HG02970 (cell line): ENCODE measurements at regions not wholly inside any gene's neighbourhood (a gene's known extent, or its start where the extent isn't known, plus 50 kb on each side); places are given as distances from the start of the nearest gene placed in this dataset.
A peak's percentile ranks its signal among the peaks of the same experiment; 100 is the strongest.
"Not testable (repeated sequence)": the region's sequence is repeated elsewhere in the genome, so short reads cannot be mapped to it uniquely, and the experiment has no call there.

ENCODE experiments used
- ATAC-seq: cut with Tn5 transposase; IDR thresholded peaks from one replicate; pipeline ENCODE4 v1.9.1; 2021; ENCODE audit warnings: mild to moderate bottlenecking, moderate library complexity, moderate number of reproducible peaks; ENCODE audit not compliant: unreplicated experiment, low FRiP score

DNA sequence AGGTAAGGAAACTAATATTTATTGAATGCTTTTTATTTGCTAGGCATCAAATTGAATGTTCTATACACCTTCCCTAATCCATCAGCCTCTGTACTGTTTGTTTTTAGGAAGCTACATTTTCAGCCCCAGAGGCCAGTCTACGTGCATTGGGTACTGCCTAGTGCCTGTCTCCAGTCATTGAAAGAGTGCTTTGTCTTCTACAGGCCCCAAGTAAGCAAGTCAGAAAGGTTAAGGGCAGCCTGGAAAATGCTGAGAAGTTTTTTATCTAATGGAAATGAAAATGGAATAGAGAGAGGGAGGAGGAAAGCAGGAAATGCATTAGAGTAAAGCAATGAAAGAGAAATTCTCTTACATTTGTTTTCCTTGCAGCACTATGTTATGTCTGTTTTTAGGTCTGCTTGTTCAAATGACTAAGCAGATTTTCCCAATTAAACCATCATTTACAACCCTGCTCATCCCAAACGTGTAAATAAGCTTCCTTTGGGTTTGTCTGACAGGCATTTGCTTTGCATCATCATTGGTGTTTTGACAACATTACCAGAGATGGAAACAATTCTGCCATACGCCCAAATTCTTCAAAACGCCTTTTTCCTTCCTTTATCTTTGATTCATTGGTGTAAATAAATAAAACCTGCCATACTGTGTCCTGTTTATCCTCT, 116.0 kb upstream of the GOT2 start:
- no peak for ATAC-seq

GRCh38 chr16:58848662-58849002, 114.5 kb upstream of the GOT2 start:
- no peak for ATAC-seq

DNA sequence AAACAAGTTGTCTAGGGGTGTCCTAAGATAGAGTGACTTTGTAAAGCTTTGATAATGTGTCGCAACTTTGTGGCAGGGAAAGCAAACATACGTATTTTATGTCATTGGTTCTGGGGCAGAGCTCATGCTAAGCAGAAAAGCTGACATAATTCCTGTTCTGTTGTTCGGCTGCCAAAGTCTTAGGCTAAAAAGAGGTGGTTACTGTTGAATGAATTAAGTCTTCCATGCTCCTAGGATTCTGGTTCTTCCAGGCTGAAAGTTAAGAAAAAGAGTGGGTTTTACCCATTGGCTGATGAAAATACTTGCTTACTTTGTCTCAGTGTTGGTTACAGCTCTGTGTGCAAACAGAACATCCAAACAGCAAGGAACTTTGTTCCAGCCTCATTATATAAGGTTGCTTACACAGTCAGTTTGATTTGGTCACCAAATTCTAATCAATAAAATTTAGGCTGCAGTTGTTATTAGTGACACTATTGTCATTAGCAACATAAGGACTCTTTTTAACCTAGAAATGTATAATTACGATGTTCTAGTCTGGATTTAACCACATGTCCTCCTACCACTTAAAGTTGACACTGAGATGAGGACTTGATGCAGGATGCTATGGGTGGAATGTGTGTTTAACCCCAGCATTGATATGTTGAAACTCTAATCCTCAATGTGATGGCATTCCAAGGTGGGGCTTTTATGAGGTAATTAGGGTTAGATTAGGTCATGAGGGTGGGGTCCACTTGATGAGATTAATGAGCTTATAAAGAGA, 114.0 kb upstream of the GOT2 start:
- ATAC-seq: no peak

DNA sequence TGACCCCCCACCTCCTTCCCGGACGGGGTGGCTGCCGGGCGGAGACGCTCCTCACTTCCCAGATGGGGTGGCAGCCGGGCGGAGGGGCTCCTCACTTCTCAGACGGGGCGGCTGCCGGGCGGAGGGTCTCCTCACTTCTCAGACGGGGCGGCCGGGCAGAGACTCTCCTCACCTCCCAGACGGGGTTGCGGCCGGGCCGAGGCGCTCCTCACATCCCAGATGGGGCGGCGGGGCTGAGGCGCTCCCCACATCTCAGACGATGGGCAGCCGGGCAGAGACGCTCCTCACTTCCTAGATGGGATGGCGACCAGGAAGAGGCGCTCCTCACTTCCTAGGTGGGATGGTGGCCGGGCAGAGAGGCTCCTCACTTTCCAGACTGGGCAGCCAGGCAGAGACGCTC, 112.1 kb upstream of the GOT2 start:
- ATAC-seq: not testable (repeated sequence)

DNA sequence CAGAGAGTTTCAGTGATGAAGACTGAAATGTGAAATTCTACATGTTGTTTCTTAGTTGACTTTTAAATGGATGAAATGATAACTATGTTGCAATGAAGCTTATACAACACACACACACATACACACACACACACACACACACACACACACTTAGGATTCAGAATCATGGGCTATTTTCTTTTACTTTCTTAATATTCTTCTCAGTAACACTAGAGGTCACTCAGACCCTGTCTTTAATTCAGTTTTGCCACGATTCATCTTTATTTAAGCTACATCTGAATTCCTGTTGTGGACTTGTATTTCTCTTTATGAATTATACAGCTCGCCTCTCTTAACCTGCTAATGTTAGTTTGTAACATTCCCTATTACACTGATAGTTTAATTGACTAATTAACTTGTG, 109.6 kb upstream of the GOT2 start:
- ATAC-seq: no peak

DNA sequence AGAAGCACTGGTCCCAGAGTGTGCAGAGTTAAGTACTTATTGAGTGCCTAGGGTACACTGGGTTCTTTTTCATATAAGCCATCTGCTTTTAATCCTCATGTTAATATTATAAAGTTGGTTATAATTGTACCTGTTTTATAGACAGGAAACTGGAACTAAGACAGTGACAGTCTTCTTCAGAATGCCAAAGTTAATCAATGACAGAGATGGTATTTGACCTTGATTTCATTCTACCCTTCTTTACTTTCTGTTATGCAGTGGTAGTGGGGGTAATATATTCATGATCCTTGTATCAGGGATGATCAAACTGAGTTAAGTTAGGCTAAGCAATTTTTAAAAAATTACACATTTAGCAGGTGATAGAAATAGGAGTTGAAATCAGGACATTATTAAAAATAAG, 108.6 kb upstream of the GOT2 start:
- ATAC-seq: no peak

GRCh38 chr16:58842156-58842555, 108.0 kb upstream of the GOT2 start:
- ATAC-seq: no peak

- no peak for ATAC-seq
Observed at GRCh38 chr16:58837950-58838349, 103.8 kb upstream of the GOT2 start.

DNA sequence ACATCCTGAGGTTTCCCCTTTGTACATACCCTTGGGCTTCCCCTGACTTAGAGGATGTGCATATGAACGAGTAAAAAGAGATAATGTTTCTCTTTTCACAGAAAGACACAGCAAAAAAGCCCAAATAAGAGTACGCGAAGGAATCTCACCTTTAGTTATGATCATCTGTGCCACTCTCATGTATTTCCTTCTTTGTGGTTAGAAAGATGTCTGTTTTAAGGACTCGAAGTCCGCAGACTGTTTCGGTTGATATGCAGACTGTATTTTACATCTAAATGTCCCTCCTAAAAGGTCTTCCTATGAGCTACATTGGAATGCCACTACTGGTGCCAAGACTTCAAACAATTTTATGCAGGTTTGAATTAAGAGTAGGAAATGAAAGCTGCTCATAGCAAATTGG, 102.3 kb upstream of the GOT2 start:
- no peak for ATAC-seq

DNA sequence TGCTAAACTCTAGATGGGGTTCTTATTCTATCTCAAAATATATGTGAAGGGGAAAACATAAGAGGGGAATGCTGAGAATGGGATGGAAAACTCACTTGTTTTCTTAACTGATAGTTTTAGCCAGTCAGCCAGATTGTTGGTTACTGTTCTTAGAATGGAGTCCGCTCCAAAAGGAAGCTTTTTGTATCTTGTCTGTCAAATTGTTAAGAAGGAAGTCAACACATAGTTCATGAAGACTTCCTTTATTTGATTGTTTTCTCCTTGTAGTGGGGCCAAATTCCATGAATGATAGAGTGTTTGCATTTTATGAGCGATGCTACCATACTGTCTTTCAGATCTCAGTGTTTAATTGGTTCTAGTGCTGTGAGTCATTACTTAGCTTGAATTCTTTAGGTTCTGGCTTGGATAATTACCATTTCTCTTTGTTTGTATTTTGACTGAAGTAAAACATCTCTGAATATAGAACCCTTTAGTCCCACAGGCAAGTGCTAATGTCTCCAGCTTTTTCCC, 98.3 kb upstream of the GOT2 start:
- no peak for ATAC-seq

DNA sequence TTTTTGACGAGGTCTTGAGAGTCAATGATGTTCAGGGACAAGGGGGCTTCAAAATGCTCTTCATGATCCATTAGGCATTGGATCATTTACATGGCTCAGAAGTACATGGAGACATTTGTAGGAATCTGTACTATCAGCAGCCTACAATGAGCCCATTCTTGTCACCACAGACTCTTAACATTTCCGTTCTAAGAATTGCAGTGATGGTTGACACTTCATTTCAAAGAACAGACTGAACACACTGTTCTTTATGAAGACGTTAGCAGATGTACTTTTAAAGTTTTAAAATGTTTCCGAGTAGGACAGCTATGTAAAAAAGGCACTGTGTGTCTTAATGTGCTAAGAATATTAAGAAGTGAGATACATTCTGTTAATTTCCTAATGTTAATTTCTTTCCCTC, 97.3 kb upstream of the GOT2 start:
- ATAC-seq: no peak

DNA sequence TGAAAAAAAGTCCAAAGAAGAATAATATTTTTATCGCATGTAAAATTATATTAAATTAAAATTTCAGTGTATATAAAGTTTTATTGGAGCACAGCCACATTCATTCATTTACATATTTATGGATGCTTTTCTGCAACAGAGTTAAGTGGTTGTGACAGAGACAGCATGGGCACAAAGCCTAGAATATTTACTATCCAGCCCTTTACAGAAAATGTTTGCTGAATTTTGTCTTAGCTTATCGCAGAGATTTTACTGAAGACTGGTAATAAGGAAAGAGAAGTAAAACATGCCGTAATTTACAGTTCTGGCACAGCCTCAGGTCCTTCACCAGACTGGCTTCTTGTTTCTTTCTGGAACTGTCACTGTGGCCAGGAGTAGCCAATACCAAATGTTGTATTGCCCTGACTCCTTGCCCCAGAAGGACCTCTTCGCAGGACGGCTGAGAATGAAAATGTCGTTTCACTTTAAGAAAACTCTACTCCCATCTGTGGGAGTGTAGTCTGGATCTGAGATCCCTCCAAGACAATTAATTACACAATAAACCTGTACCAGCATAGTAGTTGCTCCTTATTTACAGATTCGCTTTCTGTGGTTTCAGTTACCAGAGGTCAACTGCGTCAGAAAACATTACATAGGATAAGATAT, 94.9 kb upstream of the GOT2 start:
- no peak for ATAC-seq

- ATAC-seq: no peak
Observed at GRCh38 chr16:58824201-58824600, 90.1 kb upstream of the GOT2 start.

GRCh38 chr16:58821886-58822285, 87.8 kb upstream of the GOT2 start:
- no peak for ATAC-seq

DNA sequence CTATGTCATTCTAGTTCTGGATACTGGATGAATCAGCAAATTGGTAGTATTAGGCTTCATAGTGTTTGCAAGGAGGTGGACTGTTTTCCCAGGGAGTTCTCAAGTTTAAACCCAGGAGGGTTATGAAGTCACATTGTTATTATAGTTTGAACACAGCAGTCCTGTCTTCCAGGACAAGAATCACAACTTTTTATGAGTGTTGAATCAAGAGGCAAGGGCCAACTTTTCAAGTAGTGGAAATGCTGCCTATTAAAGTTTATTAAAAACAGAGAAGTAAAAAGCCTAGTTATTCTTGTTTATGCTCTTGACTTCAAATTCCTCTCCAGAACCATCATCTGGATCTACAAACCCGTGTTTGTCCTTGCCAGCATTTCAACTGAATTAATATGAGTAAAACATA, 86.3 kb upstream of the GOT2 start:
- ATAC-seq: no peak

- ATAC-seq: no peak
Observed at GRCh38 chr16:58815181-58815888, 81.2 kb upstream of the GOT2 start.

GRCh38 chr16:58814348-58814801, 80.3 kb upstream of the GOT2 start:
- peak; percentile 50 for ATAC-seq

DNA sequence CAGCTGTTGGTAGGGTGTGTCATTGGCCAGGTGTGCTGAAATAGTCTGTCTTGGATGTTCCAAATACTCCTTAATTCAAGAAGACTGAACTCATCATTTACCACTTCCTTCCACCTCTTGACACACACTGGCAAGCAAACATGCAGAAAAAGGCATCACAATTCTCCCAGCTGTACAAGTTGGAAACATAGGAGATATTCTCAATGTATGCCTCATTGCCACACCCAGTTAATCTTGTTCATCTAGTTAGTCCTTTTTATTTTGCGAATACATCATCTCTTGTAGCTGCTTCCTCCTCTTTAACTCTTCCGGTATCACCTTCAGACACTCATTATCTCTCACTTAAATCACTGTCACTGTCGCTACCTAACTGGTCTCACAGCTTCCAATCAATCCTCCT, 75.1 kb upstream of the GOT2 start:
- ATAC-seq: no peak

GRCh38 chr16:58807276-58807675, 73.2 kb upstream of the GOT2 start:
- no peak for ATAC-seq

- ATAC-seq: no peak
Observed at GRCh38 chr16:58801838-58802237, 67.7 kb upstream of the GOT2 start.
